ENCODE measurements at regions not wholly inside any gene's neighbourhood (a gene's known extent, or its start where the extent isn't known, plus 50 kb on each side); places are given as distances from the start of the nearest gene placed in this dataset.

GRCh38 chr3:36302158-36302509, 78.2 kb upstream of the STAC start:
- no peak for DNase-seq

- no peak for DNase-seq
Observed at GRCh38 chr3:36302626-36303025, 77.7 kb upstream of the STAC start.

DNA sequence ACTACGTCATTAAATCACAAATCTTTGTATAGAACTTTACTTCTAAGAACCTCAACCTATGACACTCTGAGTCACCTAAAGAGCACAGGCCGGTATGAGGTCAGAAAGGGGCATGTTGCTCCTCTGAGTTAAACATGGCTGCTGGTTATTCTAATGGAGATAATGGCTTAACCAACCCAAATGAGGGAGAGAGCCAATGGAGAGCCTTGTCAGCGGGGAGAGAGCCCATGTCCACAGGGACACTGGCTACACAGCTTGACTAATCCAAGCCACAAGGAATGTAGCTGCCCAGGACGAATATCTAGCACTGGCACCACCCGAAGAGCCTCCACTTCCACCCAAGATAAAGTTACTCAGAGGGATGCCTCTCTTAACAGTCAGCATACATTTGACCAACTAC, 77.0 kb upstream of the STAC start:
- no peak for DNase-seq

GRCh38 chr3:36305929-36306520, 74.3 kb upstream of the STAC start:
- DNase-seq, result no peak

DNA sequence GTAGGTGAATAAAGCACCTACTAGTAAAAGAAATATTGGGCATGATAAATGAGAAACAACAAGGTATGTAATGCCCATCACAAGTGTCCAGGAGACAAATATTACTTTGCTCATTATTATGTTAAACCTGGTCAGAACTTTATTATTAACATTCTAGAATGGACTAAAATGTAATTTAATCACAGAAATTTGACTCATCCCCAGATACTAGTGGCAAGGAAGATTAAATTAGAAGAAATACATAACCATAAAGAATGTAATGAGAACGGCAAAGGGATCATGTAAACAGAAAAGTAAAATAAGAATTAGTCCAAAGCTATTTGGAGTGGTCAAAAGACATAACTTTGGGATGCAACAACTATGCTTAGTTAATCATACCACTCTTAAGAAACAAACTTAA, 71.2 kb upstream of the STAC start:
- no peak for DNase-seq

DNA sequence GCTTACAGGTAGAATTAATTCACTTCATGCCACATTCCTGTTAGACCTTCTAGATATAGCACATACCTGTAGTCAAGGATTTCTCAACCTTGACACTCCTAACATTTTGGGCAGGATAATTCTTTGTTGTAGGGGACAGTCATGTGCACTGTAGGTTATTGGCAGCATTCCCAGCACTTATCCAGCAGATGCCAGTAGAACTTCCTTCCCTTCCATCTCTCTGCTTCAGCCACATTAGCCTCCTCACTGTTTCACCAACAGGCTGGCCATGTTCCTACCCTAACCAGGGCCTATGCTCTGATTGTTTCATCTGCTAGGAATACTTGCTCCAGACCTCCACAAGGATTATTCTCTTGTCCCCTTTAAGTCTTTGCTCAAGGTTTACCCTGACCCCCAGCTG, 68.0 kb upstream of the STAC start:
- no peak for DNase-seq

DNA sequence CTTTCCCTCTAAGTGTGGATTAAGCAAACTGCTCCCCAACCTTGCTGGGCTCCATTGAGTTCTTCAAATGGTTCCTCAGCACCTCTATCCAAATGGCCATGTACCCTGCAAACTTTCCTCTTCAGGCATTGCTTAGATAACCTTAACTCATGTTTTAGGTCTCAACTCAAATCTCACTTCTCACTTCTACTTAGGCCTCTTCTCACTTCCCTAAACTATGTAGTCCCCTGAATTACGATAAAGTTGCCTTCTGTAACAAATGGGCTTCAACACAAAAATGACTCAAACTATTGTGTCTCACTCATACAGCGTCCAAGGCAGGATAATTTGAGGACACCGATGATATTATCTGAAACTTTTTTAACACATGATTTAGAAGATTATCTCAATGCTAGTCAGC, 62.4 kb upstream of the STAC start:
- no peak for DNase-seq

- no peak for DNase-seq
Observed at GRCh38 chr3:36318621-36319200, 61.6 kb upstream of the STAC start.

GRCh38 chr3:36319680-36320079, 60.6 kb upstream of the STAC start:
- DNase-seq, result no peak
